SK-N-DZ (cell line): ENCODE measurements at regions not wholly inside any gene's neighbourhood (a gene's known extent, or its start where the extent isn't known, plus 50 kb on each side); places are given as distances from the start of the nearest gene placed in this dataset.

Experiments
- DNase-seq: peaks from one replicate; pipeline ENCODE4 v3.0.0-alpha.2; 2015; ENCODE audit warnings: low spot score

DNA sequence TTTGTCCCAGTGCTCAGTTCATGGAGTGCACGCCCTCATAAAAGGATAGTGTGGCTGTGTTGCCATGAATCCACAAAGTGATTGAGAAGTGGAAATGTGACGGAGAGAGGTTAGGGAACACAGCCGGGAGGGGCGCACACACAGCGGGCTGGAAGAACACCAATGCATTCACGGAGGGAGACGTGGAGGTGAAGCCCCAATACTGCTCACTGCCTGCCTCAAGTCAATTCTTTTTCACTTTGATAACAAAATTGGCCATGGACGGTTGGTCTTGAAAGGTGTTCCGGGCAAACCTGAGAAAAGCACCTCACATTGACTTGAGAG lies 424.1 kb downstream of the MED10 start:
- no peak for DNase-seq

DNA sequence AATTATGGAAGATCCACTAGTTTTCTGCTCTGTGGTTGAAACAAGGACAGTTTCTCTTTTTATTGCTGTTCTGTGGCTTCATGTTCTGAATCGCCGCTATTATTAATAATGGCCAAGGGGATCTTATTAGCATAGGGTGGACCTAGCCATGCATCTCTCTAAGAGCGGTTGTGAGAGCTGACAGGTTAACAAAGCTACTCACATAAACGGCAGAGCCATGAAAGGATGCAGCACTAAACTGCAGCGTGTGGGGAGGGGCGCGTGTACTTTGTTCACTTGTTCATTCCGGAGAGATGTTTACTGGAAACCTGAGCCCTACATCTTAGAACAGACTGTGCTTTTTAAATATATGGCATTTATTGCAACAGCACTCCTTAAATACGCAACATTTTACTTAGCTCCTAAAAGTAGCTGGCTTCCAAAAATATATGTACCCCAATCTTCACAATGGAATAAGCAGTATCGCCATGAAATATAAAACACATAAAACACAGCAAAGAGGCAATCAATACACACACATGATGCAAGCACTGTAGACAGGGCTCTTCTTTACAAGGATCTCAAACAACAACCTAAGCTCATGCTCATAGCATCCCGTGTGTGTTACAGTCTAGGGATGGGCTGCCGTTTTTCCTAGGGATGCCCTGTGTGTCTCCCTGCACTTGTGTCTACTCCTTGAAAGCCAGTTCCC lies 424.6 kb downstream of the MED10 start:
- no peak for DNase-seq

DNA sequence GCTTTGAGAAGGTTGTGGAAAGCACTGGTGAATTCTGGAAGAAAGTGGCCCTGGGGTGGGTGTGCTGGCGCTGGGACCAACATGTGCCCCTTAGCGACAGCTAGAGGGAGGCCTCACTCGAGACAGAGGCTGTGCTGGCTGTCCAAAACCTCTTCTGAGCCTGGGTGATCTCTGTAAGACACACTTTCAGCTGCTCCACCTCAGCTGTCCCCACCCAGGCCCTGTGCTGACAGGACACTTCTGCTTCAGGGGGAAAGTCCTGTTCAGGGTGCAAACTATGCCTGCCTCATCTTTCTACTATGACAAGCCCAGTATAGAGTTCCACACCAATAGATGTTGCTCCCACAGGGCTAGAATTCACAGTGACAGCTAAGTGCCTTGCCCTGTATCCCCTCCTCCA lies 426.4 kb downstream of the MED10 start:
- DNase-seq, result no peak

DNA sequence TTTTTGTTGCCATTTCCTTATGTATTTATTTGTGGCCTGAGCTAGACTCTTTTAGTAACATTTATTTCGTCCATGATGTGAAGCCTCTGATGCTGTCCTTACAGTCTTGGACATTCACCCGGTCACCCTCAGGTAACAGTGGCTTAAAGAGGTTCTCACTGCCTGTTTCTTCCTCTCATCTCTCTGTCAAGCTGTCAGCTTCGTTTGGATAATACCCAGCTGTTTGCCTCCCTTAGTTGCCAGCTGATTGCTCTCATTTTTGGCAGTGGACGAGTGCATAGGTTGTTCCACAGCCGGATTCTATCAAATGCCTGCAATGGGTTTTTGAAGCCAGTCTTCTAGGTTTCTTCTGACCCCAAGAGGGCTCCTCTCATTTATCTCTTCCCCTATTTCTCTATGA lies 427.7 kb downstream of the MED10 start:
- DNase-seq, result no peak

DNA sequence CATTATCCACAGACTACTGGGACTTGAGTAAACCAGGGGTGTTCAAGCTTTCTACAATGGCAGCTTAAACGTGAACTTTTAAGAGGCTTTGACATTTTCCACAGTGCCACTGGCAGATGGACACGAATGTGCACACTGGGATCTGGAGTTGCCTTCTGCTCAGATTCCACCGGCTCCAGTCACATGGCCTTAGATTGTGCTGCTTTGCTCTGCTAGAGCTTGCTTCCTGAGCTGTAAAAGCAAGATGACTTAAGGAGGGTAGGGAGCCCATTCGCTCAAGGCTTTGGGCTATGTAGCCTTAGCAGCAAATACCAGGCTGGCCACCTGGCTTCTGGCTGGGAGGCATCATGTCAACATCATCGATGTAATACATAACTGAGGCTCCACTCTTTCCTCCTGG lies 436.9 kb downstream of the MED10 start:
- DNase-seq, result no peak

DNA sequence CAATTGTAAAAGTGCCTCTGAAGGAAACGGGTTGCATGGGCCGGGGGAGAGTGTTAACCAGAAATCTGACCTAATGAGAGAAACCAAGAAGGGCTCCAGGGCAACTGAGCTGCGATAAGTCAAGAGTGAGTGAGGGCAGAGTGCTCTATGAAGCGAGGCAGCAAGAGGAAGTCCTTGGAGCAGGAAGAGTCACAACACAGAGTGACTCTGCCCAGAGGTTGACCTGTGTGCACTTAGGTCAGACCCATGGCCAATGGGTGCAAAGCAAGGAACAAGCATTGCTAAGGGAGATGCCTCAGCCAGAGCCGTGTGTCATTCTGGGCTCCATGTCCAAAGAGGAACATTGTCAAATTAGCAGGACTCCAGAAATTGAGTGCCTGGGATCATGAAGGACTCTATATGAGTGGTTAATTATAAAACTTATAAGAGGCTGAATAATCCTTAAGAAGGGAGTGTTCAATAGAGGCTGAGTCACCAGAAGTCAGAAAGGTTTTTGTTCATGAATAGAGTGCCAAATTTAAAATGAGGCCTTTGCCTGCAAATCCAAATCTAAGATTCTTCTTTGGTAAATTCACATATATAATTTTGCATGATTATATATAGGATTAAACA lies 438.5 kb downstream of the MED10 start:
- no peak for DNase-seq

DNA sequence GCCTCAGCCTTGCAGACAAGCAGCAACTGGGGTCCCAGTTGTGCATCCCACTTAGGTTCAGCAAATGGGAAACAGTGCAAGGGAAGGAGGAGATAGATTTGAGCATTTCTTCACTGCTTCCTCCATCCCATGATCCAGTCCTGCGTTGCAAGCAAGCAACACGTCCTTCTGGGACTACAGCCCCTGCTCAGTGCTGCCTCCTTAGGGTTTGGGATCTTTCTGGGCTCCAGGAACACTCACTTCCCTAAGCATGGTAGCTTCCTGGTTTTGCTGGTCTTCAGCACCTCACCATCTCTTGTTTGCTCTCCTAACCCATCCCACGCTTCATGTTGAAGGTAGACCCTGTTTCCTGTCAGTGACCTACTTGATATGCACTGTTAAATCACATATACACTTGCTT lies 444.7 kb downstream of the MED10 start:
- no peak for DNase-seq

DNA sequence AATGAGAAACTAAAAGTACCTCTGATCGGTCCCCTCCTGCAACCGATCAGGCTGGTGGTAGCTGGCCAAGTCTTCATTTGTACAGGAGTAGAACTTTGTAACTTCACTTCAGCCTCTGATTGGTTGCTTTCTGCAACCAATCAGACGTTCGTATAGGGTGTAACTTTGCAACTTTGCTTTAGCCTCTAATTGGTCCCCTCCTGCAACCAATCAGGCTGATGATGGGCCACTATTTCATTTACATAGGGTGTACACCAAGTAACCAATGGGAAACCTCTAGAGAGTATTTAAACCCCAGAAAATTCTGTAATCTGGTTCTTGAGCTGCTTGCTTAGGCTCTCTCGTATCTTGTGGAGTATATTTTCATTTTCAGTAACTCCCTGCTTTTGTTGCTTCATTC lies 445.5 kb downstream of the MED10 start:
- no peak for DNase-seq

DNA sequence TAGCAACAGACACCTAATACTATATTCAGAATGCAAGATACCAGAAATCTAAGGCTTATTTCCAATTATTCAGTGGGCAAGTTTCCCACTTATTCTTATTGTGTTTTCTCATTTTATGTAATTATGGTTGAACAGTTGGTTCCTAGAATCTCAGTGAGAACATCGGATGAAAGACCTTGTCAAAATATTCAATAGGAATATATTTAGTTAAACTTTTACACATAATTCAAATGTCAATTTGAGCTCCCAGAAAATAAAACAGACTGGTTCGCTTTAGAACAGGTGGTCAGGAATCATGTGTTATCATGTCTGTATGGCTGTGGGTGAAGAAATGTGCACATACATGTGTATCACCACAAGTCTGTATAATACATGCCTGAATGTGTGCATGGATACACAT lies 447.8 kb downstream of the MED10 start:
- no peak for DNase-seq

DNA sequence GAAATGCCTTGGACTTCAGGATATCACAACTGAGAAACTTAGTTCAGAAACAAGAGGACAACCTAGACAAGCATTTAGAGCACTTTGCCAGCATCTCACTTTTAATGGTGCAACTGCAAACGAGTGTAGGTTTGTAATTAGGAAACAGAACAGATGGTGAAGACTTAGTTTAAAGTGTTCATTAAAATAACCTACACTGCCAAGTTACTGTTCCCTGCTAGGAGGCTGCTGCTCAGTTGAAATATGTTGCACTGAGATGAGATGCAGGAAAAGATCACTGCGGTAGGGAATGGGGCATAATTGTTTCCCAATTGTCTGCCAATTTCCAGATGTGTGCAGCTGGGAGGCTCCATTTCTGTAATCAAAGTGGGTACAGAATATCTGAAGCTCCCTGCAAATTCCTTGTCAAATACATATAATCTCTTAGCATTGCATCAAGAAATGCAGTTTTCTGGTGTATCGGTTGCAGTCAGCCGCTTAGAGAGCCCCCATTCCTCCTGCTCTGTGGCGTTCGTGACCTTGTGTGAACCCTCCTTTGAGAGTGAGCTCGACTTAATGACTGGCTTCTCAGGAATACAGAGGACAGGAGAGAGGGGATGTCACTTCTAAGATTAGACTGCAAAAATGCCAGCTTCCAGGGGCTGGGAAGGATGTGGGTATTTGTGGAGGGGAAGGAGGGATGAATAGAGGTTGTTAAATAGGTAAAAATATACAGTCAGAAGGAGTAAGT lies 448.9 kb downstream of the MED10 start:
- DNase-seq, result no peak

DNA sequence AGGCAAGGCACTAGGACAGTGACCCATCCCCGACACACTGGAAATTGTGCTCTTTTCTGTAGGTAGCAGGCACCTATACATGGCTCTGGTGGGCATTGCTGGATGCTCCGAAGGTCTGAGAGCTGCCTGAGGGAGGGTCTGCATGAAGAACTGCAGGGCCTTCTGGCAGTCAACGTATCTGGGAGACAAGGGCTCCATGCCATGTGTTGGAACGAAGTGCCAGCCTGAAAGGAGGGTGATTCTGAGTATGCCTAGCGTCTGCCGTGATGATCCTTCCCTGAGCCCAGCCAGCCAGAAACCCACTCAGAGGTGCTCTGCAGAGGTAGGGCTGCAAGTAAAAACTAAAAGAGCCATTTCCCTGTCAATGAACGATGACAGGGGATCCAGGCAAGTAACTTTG lies 453.2 kb downstream of the MED10 start:
- no peak for DNase-seq

DNA sequence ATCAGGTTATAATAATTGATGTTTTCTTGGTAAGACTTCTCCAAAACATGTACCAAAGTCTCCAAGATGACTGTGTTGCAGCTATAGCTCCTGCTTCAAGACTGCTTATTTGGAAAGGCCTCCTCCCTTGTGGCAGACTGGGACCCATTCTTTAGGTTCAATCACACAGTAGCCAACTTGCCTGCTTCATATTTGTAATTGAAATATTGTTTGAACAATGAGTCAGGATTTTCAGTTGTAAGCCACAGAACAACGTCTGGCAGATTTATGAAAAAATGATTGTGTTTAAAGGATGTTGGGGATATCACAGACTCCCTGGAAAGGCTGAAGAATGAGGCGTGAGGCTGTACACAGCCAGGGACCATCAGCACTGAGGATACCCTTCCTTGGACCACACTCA lies 458.9 kb downstream of the MED10 start:
- no peak for DNase-seq

DNA sequence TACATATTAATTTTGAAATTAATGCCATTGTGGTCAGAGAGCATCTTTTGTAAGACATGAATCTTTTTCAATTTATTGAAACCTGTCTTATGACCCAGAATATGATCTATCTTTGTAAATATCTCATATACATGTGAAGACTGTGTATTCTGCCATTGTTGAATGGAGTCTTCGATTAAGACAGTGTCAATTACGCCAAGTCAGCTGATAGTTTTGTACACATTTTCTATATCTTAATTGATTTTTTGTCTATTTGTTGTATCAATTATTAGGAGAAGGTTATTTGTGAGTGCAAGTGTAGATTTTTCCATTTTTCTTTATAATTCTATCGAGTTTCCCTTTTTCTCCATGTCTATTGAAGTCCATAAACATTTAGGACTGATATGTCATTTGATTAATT lies 471.6 kb downstream of the MED10 start:
- no peak for DNase-seq

DNA sequence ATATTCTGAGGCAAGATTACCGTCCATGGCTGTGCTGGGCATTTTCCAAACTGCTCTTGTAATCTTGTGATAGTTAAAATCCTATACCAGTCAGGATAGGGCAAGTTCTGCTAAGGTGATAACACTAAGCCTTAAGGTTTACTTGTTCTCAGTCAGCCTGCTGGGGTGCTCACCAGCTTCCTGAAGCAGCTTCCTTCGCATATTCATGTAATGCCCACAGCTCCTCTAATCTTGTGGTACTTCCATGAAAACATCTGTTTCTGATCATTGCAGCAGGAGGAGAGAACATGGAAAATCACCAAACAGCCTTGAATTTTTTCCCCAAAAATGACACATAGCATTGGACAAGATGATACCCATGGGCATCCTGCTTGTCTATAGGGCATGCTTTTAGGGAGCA lies 473.2 kb downstream of the MED10 start:
- no peak for DNase-seq

DNA sequence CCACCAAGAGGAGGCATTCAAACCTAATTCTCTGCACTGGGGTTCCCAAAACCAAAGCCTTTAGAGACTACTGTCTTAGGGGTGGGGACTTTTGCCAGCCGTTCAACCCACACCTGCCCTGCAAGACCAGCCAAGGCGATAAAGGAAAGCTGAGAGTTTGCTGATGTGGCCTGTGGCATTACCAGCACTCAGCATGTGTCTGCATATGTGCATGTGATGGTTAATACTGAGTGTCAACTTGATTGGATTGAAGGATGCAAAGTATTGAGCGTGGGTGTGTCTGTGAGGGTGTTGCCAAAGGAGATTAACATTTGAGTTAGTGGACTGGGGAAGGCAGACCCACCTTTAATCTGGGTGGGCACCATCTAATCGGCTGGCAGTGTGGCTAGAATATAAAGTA lies 474.2 kb downstream of the MED10 start:
- no peak for DNase-seq

DNA sequence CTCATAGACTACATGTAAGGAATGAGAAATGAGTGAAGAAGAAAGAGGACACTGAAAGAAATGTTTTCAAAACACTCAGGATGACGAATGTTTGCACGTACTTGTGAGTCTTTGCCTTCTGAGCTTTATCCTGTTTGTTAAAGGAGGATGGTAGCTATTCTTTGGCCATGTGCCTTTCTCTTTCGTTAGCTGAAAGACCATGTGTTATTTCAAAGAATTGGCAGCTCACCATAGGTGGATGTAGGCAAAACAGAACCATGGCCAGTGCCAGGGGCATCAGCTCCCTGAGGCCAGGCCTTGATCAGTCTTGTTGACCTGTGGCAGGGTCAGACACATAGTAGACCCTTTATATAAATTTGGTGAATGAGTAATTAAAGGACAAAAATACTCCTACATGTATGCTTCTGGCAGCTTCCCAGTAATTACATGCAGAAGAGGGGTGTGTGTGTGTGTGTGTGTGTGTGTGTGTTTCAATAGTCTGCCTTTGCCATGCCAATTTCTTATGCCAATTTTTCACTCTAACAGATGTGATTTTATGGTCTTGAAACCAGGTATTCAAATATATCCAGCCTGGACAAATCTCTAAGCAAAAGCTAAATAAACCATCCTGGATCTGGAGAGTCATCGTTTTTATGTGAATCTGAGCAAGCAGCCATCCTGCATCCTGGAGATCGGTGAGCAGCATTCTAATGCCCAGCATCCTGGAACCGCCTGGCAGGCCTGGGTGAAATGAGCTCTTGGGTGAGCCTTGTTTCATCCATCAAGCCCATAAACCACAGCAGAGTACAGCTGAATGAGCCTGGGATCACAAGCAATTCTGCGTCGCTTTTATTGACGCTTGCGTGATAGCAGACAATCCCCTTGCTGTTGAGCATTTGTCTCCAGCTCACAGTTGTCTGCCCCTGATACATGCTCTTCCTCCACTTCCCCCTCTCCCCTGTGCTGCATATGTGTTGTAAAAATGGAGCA lies 475.4 kb downstream of the MED10 start:
- no peak for DNase-seq

DNA sequence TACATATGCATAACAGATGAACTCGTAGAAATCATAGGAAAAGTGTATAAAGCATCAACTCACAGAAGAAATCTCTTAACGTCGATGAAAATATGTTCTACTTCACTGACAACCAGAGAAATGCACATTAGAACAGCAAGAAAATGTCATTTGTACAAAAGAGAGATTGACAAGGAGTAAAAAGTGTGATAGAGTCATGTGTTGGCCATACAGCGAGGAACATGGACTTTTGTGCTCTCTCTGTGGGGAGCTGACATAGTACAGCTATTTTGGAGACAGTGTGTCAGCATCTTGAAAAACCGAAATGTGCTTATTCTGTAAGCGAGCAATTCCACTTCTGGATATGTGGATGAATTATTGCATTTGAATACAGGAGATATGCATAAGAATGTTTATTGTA lies 477.9 kb downstream of the ICE1 start:
- DNase-seq, result no peak

DNA sequence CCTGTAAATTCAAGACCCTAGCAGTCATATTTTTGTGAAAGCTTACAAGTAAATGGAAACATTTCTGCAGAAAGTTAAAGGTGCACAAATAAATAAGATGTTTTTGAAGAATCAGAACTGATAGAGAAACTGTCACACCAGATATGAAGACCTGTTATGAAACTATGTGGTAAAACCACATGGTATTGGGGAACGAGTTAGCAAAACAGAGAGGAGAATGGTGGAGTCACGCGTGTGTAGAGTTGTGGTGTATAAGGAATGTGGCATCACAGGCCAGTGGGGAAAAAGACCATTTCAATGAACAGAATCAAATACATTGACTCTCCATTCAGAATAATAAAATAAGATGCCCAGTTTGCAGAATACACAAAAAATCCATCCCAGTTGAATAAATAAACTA lies 477.2 kb downstream of the ICE1 start:
- no peak for DNase-seq

DNA sequence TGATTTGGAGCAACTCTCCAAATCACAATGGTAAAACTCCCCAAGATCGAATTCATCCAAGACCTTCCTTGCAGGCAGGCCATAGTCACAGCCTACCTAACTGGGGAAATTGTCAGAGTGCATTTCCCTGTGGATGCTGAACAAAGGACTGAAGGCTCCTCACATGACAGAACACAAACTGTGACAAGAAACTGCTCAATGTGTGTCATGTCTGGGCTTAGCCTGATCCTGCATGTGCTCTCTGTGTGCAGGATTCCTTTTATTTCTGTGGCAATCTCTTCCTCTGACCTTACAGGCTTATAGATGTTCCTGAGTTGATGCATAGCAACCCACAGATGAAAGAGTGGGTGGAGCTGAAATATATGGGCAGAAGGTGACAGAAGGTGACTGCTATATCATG lies 465.8 kb downstream of the ICE1 start:
- DNase-seq, result no peak

DNA sequence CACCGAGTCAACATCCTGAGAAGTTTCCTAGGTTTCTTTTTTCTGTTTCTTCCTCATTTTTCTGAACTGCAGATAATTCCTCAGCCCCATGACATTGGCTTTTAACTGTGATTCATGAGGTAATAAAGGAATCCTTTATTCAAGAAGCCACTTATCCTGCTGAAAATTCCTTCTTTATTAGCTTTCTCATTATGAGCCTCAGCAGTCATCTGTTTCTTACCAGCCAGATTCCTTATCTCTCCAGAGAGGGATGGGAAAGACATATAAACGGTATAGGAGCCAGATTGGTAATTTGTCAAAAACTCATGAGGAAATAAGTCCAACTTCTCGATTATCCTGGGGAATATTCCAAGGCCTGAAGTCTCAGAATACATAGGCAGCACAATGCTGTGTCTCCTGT lies 465.4 kb downstream of the ICE1 start:
- no peak for DNase-seq

DNA sequence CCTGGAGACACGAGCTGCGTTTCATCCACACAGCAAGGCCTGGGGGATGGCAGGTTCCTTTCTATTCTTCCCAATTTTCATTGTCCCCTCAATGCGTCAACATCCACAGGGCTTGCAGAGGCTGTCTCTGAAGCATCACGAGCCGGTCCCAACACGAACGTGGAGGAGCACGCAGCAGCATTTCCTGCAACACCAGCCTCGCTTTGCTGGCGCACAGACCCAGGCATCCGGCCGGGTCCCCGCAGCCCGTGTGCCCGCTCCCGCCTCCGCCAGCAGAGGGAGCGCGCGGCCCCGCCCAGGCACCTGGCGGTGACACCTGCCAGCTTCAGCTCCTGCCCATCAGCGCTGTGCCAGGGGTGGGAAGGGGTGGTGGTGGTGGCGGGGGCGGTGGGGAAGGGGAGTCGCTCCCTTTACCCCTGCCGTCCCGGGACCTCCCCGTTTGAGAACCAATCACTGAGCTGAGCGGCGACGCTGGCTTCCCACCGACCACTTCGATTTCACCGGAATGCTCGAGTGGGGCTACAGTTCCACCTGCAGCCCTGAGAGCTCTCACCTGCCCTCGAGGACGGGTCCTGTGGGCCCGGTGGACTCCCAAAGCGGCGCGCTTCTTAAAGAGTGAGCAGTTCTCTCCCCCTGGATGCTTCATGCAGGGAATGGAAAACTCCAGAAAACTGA lies 464.5 kb downstream of the ICE1 start:
- no peak for DNase-seq

DNA sequence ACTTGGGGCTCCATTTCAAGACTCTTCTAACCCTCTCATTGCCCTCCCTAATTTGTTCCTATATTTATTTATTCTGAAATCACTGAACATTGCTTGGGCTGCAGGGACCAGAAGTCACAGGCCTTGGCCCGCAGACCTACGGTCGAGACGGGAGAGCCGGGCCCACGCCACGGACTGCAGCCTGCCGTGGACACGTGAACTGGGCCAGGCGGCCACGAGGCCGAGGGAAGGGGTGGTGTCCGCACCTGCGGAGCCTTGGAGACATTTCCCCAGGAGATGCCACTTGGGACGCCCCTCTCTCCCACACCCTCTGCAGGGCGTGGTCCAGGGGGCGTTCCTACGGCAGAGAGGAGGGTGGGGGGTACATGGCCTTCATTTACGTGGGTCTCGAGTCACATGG lies 463.9 kb downstream of the ICE1 start:
- no peak for DNase-seq
